ENCODE measurements at regions not wholly inside any gene's neighbourhood (a gene's known extent, or its start where the extent isn't known, plus 50 kb on each side); places are given as distances from the start of the nearest gene placed in this dataset.

DNA sequence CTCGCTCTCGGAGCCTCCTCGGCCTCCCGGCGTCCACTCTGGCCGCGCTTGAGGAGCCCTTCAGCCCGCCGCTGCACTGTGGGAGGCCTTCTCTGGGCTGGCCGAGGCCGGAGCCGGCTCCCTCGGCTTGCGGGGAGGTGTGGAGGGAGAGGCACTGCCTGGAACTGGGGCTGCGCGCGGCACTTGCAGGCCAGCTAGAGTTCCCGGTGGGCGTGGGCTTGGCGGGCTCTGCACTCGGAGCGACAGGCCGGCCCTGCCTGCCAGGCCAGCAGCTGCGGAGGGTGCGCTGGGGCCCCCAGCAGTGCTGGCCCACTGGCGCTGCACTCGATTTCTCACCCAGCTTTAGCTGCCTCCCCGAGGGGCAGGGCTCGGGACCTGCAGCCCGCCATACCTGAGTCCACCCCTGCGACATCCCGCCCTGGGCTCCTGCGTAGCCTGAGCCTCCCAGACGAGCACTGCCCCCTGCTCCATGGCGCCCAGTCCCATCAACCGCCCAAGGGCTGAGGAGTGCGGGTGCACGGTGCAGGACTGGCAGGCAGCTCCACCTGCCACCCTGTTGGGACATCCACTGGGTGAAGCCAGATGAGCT, 765.0 kb downstream of the IGSF11 start:
- DNase-seq (ENCODE audit: low read depth): no peak

DNA sequence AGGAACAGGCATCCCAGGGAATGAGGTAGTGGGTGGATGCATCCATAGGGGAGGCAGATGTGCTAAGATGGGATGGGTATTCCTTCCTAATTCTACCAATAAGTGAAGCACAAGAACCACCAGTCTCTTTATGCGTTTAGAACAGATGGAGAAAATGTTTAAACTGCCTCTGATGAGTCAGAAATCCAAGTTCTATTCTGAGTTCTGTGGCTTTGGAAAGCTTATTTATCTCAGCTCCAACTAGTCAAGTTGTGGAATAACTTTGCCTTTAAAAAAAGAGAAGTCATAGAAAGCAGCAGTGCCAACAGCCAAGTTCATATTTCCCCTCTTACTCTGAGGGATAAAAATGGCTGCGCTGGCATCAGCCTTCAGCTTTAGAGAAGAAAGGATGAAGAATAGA, 761.7 kb downstream of the IGSF11 start:
- no peak for DNase-seq (ENCODE audit: low read depth)

GRCh38 chr3:118277814-118278213, 756.8 kb downstream of the IGSF11 start:
- no peak for DNase-seq (ENCODE audit: low read depth)

DNA sequence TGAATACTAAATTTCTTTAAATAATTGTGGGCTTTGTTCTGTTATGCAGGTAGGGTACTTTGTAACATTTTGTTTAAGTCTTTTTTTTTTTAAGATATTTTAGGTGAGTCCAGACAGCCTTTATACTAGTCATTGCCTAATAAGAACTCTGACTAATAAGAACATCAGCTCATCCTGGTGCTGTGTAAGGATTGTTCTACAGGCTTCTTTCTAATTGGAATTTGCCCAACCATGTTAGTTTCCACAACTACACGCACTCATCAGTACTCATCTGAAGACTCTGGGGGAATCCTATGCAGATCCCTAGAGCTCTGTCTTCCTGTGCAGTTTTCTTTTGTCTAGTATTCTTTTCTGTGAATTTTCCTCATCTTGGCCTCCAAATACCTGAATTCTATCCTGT, 741.8 kb downstream of the IGSF11 start:
- no peak for DNase-seq (ENCODE audit: low read depth)

DNA sequence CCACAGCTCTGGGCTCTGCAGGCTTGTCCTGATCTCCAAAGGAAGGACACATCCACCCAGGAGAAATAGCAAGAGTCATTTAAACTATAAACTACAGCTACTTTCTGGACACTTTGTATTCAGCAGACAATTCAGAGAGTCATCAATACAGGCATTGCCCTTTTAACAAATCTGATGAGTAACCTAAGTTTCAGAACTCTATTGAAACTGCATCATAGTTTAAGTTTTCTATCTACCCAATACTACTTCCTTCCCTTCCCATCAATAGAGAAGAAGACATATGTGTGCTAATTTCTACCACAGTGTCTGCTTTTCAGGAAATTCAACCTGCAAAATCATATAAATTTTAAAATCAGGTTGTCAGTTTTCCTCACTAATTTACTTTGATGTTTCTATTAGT, 736.5 kb downstream of the IGSF11 start:
- DNase-seq (ENCODE audit: low read depth): no peak

GRCh38 chr3:118304557-118304956, 730.1 kb downstream of the IGSF11 start:
- DNase-seq (ENCODE audit: low read depth): no peak

DNA sequence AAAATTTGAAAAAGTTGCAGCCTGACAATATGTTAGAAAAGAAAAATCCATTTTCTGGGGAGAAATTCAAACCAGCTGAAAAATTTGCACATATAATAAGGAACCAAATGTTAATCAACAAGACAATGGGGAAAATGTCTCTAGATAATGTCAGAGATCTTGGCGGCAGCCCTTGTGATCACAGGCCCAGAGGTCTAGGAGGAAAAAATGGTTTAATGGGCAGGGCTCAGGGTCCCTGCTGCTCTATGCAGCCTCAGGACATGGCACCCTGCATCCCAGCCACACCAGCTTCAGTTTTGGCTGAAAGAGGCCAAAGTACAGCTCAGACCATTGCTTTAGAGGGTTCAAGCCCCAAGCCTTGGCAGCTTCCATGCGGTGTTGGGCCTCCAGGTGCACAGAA, 701.9 kb downstream of the IGSF11 start:
- no peak for DNase-seq (ENCODE audit: low read depth)

GRCh38 chr3:118337649-118338048, 697.0 kb downstream of the IGSF11 start:
- DNase-seq (ENCODE audit: low read depth): no peak

GRCh38 chr3:118347396-118348168, 687.1 kb downstream of the IGSF11 start:
- DNase-seq (ENCODE audit: low read depth): no peak

- DNase-seq (ENCODE audit: low read depth): no peak
Observed at GRCh38 chr3:118348169-118348557, 686.5 kb downstream of the IGSF11 start.

DNA sequence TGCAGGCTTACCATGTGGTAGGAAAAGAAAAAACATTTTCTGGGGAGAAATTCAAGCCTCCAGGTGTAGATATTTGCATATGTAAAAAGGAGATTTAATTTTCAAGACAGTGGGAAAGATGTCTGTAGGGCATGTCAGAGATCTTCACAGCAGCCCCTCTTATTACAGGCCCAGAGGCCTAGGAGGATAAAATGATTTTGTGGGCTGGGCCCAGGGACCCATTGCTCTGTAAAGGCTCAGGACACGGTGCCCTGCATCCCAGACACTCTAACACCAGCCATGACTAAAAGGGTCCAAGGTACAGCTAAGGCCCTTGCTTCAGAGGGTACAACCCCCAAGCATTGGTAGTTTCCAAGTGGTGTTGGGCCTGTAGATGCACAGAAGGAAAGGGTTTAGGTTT, 680.1 kb downstream of the IGSF11 start:
- DNase-seq (ENCODE audit: low read depth): no peak

DNA sequence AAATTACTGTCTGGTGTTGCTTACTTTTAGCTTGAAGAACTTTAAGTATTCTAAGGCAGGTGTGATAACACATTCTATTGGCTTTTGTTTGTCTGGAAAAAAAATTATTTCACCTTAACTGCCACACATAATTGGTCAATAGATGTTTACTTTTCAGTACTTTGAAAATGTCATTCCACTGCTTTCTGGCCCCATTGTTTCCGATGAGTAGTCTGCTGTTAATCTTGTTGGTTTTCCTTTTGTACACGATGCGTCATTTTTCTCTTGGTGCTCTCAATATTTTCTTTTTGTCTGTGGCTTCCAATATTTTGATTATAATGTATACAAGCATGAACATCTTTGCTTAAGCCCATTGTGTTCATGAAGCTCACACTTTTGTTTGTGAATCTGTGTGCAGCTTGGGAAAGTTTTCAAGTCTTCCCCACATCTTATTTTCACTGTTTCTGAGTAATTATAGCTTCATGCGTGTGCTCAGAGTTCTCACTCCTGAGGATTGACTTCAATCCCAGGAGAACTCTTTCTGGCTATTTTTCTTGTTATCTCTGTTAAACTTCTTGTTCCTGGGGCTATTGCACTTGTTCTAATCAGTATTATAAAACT, 664.7 kb downstream of the IGSF11 start:
- DNase-seq (ENCODE audit: low read depth): no peak

GRCh38 chr3:118380576-118380975, 654.1 kb downstream of the IGSF11 start:
- no peak for DNase-seq (ENCODE audit: low read depth)

DNA sequence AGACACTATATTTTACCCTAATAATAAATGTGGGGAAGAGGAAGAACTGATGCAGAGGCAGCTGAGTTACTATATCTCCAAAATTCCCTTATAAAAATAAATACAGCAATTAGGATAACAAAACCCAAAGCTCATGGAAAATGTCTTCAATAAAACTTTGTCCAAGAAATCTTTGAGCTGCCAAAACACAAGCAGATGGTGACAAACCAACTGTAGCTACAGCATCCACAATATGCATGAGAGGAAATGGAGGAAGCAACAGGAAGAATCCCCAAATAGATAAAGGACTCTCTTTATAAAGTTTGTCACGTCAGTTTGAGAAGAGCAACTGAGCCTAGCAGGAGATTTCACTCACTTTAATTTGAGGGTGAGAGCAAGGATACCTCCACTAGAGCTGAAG, 638.2 kb downstream of the IGSF11 start:
- DNase-seq (ENCODE audit: low read depth): no peak

DNA sequence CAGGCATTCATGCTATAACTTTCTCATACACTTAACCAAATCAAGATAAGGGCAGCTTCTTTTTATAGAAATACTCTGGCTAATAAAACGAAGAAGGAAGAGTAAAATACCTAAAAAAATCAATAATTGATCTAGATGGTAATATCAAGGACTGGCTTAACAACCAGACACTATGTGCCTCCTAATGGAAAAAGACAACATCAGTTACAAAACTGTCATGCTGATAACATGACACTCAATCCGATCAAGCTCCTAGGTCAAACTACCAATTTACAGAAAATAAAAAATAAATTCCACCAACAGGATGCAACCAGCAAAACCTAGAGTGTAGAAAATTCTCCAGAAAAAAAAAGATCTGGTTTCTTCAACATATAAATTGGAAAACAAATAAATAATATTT, 634.6 kb downstream of the IGSF11 start:
- DNase-seq (ENCODE audit: low read depth): no peak

- DNase-seq (ENCODE audit: low read depth): no peak
Observed at GRCh38 chr3:118400886-118401285, 633.8 kb downstream of the IGSF11 start.

- no peak for DNase-seq (ENCODE audit: low read depth)
Observed at GRCh38 chr3:118401887-118402286, 632.8 kb downstream of the IGSF11 start.

DNA sequence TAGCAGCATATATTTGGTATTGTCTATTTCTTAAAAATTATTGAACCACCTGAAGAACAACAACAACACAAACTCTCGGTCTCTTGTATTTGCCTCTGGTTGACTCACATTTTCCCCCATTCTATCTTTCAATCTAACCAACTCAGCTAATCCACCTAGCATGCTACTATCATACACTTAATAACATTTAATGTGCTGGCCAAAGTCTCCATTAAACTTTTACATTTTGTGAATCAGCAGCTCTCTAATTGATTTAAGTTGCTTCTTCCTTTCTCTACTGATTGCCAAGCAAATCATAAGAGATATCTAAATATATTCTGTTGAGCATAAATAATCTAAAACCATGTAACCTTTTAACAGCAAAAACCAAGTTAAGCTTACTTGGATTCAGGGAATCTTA, 631.7 kb downstream of the IGSF11 start:
- no peak for DNase-seq (ENCODE audit: low read depth)

- DNase-seq (ENCODE audit: low read depth): no peak
Observed at GRCh38 chr3:118406562-118406961, 628.1 kb downstream of the IGSF11 start.

DNA sequence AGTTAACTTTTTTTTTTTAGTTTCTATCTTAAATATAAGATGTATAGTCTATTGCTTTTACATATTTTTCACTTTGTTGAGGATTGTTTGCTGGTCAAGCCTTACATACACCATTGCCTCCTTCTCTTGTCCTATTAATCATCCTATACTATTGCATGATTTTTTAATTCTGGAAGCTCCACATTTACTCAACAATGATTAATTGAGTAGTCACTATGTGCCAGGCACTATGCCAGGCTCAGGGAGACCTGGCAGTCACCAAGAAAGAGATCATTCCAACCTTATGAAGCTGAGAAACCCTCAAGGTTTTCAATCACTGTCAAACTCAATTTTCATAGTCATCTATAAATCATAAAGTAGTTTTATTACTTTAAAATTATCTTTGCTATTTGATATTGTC, 626.2 kb downstream of the IGSF11 start:
- DNase-seq (ENCODE audit: low read depth): no peak

GRCh38 chr3:118412503-118412902, 622.1 kb downstream of the IGSF11 start:
- no peak for DNase-seq (ENCODE audit: low read depth)

DNA sequence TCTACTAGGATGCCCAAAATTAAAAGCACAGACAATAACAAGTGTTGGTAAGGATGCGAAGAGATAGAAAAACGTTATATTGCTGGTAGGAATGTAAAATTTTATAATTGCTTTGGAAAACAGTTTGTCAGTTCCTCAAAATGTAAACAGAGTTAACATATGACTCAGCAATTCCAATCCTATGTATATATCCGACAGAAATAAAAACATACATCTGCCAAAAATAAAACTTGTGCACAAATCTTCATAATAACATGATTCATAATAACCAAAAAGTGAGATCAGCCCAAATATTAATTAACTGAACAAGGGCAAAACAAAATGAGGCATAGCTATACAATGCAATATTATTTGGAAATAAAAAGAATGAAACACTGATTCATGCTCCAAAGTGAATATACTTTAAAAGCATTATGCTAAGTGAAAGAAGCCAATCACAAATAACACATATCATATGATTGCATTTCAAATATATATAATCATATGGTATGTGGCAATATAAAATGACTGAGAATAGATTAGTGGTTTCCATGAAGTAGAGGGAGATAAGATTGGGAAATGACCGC, 609.3 kb downstream of the IGSF11 start:
- DNase-seq (ENCODE audit: low read depth): no peak

GRCh38 chr3:118433825-118434224, 600.8 kb downstream of the IGSF11 start:
- DNase-seq (ENCODE audit: low read depth): no peak

Measured in stimulated activated CD8-positive, alpha-beta memory T cell treated with anti-CD3 and anti-CD28 coated beads, Interleukin-12 subunit alpha, Interleukin-12 subunit beta, amount 100 ng/mL, for 1 hour (primary cell).